Osteoblast (primary cell): ENCODE measurements at regions not wholly inside any gene's neighbourhood (a gene's known extent, or its start where the extent isn't known, plus 50 kb on each side); places are given as distances from the start of the nearest gene placed in this dataset.

Source experiments
- DNase-seq: peaks from one replicate; pipeline ENCODE4 v3.0.0; 2011; ENCODE audit warnings: low spot score, mixed read lengths; ENCODE audit not compliant: insufficient read length; ENCODE audit errors: missing footprints
- H2AFZ ChIP-seq: 2 replicates; pipeline ENCODE4 v1.6.0; 2011; ENCODE audit warnings: mild to moderate bottlenecking, low read length
- H3K27ac ChIP-seq: 2 replicates; pipeline ENCODE4 v1.5.1; 2011; ENCODE audit warnings: mild to moderate bottlenecking, low read depth, low read length, moderate library complexity
- H3K27me3 ChIP-seq: 2 replicates; pipeline ENCODE4 v1.6.0; 2012; ENCODE audit warnings: mild to moderate bottlenecking, control low read depth, inconsistent platforms, low read length, moderate library complexity; ENCODE audit not compliant: insufficient read depth
- H3K36me3 ChIP-seq: 2 replicates; pipeline ENCODE4 v1.5.1; 2011; ENCODE audit warnings: mild to moderate bottlenecking, low read length, control low read depth, moderate library complexity; ENCODE audit not compliant: insufficient read depth
- H3K4me1 ChIP-seq: 2 replicates; pipeline ENCODE4 v1.5.1; 2011; ENCODE audit warnings: mild to moderate bottlenecking, low read length, control low read depth, moderate library complexity; ENCODE audit not compliant: insufficient read depth
- H3K4me2 ChIP-seq: 2 replicates; pipeline ENCODE4 v1.6.0; 2011; ENCODE audit warnings: mild to moderate bottlenecking, low read length; ENCODE audit not compliant: insufficient read depth
- H3K4me3 ChIP-seq: fragments of 200-600 bp; sonication (generic); 3 replicates; pipeline ENCODE4 v1.5.1; 2012; ENCODE audit warnings: mild to moderate bottlenecking, low read length, inconsistent platforms; ENCODE audit not compliant: insufficient read depth
- H3K79me2 ChIP-seq: 2 replicates; pipeline ENCODE4 v1.6.0; 2012; ENCODE audit warnings: mild to moderate bottlenecking, low read length, control low read depth, inconsistent platforms; ENCODE audit not compliant: insufficient read depth
- H3K9me3 ChIP-seq: 2 replicates; pipeline ENCODE4 v1.5.1; 2011; ENCODE audit warnings: low read depth, low read length, control low read depth
- H4K20me1 ChIP-seq: 2 replicates; pipeline ENCODE4 v1.6.0; 2012; ENCODE audit warnings: mild to moderate bottlenecking, low read length, control low read depth; ENCODE audit not compliant: insufficient read depth
- TF ChIP-seq, protein P1 (sequence below): IDR thresholded peaks from 2 replicates; pipeline ENCODE4 v1.5.1; 2011; ENCODE audit warnings: mild to moderate bottlenecking, low read depth, low read length, moderate library complexity; ENCODE audit errors: extremely low read depth

DNA sequence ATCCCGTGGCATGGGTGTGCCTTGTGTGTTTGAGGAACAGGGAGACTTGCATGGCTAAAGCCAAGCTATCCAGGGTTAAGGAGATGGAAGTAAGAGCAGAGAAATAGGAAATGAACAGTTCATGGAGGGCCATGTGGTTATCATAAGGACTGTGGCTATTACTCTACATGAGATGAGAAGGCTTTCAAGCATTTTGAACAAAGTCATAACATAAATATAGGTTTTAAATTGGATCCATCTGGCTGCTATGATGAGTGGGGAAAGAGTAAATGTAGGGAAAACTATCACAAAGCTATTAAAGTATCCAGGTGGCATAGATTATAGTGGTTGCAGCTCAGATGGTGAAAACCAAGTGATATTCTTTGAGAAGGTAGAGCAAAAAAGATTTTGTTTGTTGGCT is 184.1 kb downstream of the PCDH17 start:
- Histone ChIP-seq H3K27ac (no peak overlapping the region), H3K36me3 (no peaks in the 10 kb centered on the region), H3K4me1 (no peaks in the 10 kb centered on the region), H3K9me3 (no peaks in the 10 kb centered on the region), H3K79me2 (no peaks in the 10 kb centered on the region), H3K27me3 (no peaks in the 10 kb centered on the region), H3K4me3 (no peak overlapping the region), H2AFZ (no peak overlapping the region), H4K20me1 (no peaks in the 10 kb centered on the region), H3K4me2 (no peak overlapping the region)
- DNase-seq: no peak
- TF ChIP-seq, protein P1, sequence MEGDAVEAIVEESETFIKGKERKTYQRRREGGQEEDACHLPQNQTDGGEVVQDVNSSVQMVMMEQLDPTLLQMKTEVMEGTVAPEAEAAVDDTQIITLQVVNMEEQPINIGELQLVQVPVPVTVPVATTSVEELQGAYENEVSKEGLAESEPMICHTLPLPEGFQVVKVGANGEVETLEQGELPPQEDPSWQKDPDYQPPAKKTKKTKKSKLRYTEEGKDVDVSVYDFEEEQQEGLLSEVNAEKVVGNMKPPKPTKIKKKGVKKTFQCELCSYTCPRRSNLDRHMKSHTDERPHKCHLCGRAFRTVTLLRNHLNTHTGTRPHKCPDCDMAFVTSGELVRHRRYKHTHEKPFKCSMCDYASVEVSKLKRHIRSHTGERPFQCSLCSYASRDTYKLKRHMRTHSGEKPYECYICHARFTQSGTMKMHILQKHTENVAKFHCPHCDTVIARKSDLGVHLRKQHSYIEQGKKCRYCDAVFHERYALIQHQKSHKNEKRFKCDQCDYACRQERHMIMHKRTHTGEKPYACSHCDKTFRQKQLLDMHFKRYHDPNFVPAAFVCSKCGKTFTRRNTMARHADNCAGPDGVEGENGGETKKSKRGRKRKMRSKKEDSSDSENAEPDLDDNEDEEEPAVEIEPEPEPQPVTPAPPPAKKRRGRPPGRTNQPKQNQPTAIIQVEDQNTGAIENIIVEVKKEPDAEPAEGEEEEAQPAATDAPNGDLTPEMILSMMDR: no peak

DNA sequence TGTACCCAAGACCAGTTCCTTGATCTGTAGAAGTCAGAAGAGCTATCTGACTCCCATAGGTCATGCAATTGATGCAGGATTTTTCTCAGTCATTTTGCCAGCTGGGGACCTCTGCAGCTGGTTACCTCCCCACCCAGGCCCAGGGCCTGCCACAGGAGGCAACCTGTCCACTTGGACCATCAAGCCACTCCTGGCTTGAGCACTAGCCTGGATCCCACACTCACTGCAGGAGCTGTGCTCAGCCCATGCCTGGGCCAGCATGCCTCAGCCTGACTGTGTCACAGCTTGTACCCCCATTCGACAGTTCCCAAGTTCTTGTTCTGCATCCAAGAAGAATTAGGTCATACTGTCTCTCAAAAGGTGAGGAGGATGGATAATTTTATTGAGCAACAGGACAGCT is 189.4 kb downstream of the PCDH17 start:
- Histone ChIP-seq H3K4me3 (no peak overlapping the region), H4K20me1 (no peaks in the 10 kb centered on the region), H3K79me2 (no peaks in the 10 kb centered on the region), H3K4me1 (no peaks in the 10 kb centered on the region), H3K27ac (no peak overlapping the region), H3K27me3 (no peaks in the 10 kb centered on the region), H2AFZ (no peak overlapping the region), H3K4me2 (no peak overlapping the region), H3K9me3 (no peaks in the 10 kb centered on the region), H3K36me3 (no peaks in the 10 kb centered on the region)
- DNase-seq: no peak
- TF ChIP-seq, protein P1: no peak

DNA sequence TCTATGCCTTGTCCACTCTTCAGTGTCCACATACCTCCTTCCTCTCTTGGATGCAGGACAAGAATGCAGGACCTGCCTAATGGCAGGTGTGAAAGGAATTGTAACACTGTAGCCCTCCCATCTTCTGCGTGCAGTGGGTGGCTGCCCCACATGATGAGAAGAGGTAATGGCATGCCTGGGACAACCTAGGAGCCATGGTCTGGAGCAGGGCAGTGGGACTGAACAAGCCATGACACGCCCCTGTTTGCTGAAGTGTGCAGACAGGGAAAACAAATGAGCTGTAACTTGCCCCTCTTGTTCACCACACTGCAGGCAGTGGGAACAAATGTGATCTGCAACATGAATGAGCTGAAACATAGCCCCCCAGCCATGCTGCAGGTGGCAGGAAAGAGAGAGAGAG is 192.2 kb downstream of the PCDH17 start:
- H4K20me1 ChIP-seq: no peaks in the 10 kb centered on the region
- no peaks in the 10 kb centered on the region for H3K9me3 ChIP-seq
- TF ChIP-seq, protein P1: no peak

DNA sequence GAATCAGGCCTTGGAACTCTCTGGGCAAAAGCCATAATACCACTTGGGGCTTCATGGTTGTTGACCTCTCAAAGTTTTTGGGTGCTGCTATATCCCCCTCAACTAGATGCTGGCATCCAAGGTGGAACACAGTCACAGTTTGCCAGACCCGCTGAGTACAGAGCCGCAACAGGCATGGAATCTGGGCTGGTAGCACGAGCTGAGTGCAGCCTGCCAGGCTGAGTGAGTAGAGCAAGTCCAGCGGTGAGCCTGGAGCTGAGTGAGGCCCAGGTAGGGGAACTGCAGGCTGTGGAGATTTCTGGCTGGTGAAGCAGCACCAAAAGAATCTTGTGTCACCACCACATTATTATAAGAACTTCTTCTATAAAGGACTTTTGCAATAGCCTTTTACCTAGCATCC is 192.6 kb downstream of the PCDH17 start:
- no peak overlapping the region for H3K4me3 ChIP-seq
- no peak overlapping the region for H2AFZ ChIP-seq
- H3K27ac ChIP-seq: no peak overlapping the region
- H3K9me3 ChIP-seq: no peaks in the 10 kb centered on the region
- H3K36me3 ChIP-seq: no peaks in the 10 kb centered on the region
- H3K4me2 ChIP-seq: no peak overlapping the region
- TF ChIP-seq, protein P1: no peak
- no peaks in the 10 kb centered on the region for H4K20me1 ChIP-seq
- DNase-seq: no peak
- no peaks in the 10 kb centered on the region for H3K79me2 ChIP-seq
- H3K27me3 ChIP-seq: no peaks in the 10 kb centered on the region
- no peaks in the 10 kb centered on the region for H3K4me1 ChIP-seq

More for the DNA sequence above, 192.2 kb downstream of the PCDH17 start:
- Histone ChIP-seq H3K79me2 (no peaks in the 10 kb centered on the region), H3K4me1 (no peaks in the 10 kb centered on the region), H3K36me3 (no peaks in the 10 kb centered on the region), H3K4me3 (no peak overlapping the region), H3K27me3 (no peaks in the 10 kb centered on the region), H3K27ac (no peak overlapping the region), H2AFZ (no peak overlapping the region), H3K4me2 (no peak overlapping the region)
- no peak for DNase-seq
